ENCODE measurements at regions not wholly inside any gene's neighbourhood (a gene's known extent, or its start where the extent isn't known, plus 50 kb on each side); places are given as distances from the start of the nearest gene placed in this dataset.
"Not testable (repeated sequence)": the region's sequence is repeated elsewhere in the genome, so short reads cannot be mapped to it uniquely, and the experiment has no call there.

GRCh38 chr20:41691443-41691842, 73.3 kb upstream of the CHD6 start:
- no peak for DNase-seq (ENCODE audit: low read depth)
- no peak overlapping the region for H3K4me3 ChIP-seq (ENCODE audit: low read depth, low read length)
- TF ChIP-seq CTCF (conservative IDR thresholded peaks at IDR 0.05; ENCODE audit: low read depth, low read length) = no peak

DNA sequence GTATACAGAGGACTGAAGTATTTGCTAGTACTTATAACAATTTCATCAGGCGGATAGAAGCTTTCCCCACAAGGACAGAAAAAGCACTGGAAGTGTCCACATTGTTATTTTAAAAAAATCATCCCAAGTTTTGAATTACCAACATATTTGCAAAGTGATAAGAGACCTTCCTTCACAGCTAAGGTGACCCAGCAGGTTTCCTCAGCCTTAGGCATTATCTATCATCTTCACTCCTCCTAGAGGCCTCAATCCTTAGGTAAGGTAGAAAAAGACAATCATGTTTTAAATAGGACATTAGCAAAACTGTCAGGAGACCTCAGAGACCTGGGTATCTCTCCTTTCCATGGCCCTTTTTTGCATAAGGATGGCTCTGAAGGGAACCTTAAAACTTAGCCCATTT, 72.5 kb upstream of the CHD6 start:
- H3K4me3 ChIP-seq (ENCODE audit: low read depth, low read length) = no peak overlapping the region
- no peak for TF ChIP-seq CTCF (conservative IDR thresholded peaks at IDR 0.05; ENCODE audit: low read depth, low read length)
- no peak for DNase-seq (ENCODE audit: low read depth)

DNA sequence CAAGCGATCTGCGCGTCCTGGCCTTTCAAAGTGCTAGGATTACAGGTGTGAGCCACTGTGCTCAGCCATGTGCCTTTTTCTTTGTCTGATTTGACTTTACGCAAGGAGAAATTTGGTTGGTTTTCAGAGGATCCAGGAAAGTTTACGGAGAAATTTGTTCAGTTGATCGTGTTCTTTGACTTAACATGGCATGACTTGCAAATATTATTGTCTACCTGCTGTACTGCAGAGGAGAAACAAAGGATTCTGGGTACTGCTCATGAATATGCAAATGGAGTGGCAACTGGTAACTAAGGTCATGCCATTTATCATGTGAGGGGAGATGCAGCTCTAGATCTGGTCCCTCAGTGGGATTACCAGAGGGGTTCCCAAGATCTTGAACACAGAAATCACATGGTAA, 68.8 kb upstream of the CHD6 start:
- DNase-seq (ENCODE audit: low read depth) = no peak
- H3K4me3 ChIP-seq (ENCODE audit: low read depth, low read length) = no peak overlapping the region
- no peak for TF ChIP-seq CTCF (conservative IDR thresholded peaks at IDR 0.05; ENCODE audit: low read depth, low read length)

- not testable (repeated sequence) for H3K4me3 ChIP-seq (ENCODE audit: low read depth, low read length); DNase-seq (ENCODE audit: low read depth)
These were observed 67.0 kb upstream of the CHD6 start for GRCh38 chr20:41685145-41685544.

DNA sequence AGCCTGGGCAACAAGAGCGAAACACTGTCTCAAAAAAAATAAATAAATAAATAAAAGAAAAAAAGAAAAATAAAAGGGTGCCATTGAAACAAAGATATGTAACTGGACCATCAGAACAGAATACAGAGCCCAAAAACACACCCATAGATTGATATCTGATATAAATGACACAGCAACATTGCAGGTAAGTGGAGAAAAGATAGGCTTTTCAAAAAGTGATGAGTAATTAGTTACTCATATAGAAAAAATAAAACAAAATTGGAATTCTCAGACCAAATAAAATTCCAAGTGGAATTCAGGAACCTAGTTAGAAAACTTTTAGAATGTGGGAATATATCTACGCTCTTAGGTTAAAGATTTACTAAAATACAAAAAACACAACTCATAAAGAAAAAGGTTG, 60.6 kb upstream of the CHD6 start:
- DNase-seq (ENCODE audit: low read depth) = no peak
- H3K4me3 ChIP-seq (ENCODE audit: low read depth, low read length) = no peak overlapping the region
- no peak for TF ChIP-seq CTCF (conservative IDR thresholded peaks at IDR 0.05; ENCODE audit: low read depth, low read length)

DNA sequence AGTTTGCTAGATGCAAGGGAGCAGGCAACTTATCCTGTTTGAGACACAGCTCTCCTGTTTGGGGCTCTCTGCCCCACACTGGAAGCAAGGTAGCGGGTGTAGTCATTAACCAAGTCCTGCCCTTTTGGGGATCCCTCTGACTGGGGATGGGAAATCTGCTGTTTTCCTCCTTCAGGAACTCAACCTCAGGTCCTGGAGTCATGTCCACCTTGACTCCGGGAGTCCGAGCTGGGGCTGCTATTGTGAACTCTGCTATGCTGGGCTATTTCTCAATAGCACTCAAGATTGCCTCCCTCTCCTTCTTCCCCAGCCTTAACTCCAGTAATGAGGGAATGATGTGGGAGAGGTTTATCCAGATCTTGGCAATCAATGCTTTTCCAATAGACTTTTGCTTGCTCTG, 54.1 kb upstream of the CHD6 start:
- no peak for TF ChIP-seq CTCF (conservative IDR thresholded peaks at IDR 0.05; ENCODE audit: low read depth, low read length)
- no peak overlapping the region for H3K4me3 ChIP-seq (ENCODE audit: low read depth, low read length)
- DNase-seq (ENCODE audit: low read depth) = no peak

- DNase-seq (ENCODE audit: low read depth) = no peak
- no peak for TF ChIP-seq CTCF (conservative IDR thresholded peaks at IDR 0.05; ENCODE audit: low read depth, low read length)
- no peak overlapping the region for H3K4me3 ChIP-seq (ENCODE audit: low read depth, low read length)
These were observed 53.0 kb upstream of the CHD6 start for GRCh38 chr20:41671143-41671542.

DNA sequence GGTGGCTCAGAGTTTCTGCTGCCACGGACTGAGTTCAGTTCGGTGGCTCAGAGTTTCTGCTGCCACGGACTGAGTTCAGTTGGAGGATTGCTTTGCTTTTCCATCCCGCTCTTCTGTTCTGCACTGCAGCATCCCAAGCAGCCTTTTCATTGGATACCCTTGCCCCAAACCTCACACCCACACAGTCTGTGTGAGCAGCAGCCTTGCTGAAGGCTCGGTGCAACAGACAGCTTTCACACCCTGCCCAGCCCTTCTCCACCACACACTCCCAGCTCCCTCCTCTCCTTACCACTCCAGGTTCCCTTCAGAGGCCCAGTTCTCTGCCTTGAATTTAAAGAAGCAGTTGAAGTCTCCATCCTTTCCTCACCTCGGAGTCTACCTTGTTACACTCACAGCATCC, 52.5 kb upstream of the CHD6 start:
- DNase-seq (ENCODE audit: low read depth) = no peak
- TF ChIP-seq CTCF (conservative IDR thresholded peaks at IDR 0.05; ENCODE audit: low read depth, low read length) = no peak
- H3K4me3 ChIP-seq (ENCODE audit: low read depth, low read length) = no peak overlapping the region

All from choroid plexus epithelial cell (primary cell).